C4-2B (cell line): ENCODE measurements at regions not wholly inside any gene's neighbourhood (a gene's known extent, or its start where the extent isn't known, plus 50 kb on each side); places are given as distances from the start of the nearest gene placed in this dataset.

Experiments used
- CTCF ChIP-seq: fragments of 450-650 bp; conservative IDR thresholded peaks from 2 replicates; pipeline ENCODE4 v1.5.1; 2017; ENCODE audit warnings: mild to moderate bottlenecking
- ZFX ChIP-seq: fragments of 450-650 bp; IDR thresholded peaks from 2 replicates; pipeline ENCODE4 v1.6.1; 2017

DNA sequence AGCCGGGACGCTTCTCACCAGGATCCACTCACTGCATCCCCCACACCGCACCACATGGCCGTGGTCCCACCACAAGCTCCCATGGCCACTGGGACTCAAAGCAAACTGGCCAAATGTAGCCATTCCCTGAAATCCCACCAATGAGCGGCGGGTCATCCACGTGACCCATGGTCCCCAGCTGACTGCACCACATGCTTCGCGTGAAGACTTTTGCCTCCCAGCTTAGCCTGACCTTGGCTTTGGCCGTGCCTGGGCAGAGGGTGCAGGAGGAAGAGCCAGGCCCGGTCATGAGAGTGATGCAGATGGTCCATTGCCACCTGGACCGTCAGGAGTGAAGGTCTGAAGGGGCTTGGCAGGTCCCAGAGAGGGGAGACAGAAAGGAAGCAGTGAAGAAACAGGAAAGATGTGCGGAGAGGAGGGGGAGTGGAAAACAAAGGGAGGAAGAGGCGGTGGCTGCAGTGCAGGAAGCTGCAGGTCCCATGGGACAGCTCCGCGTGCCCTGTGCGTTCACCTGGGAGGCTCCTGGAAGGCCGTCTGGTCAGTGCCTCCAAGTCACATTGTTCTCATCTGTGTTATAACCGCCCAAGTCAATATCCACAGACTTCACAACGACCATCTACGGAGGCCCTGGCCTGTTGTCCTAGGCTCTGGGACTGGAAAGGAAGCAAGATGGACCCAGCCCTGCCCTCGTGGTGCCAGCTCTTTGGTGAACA is 167.8 kb upstream of the AJAP1 start:
- no peak for TF ChIP-seq CTCF
- TF ChIP-seq ZFX = no peak
